GM12892 (cell line): ENCODE measurements at regions not wholly inside any gene's neighbourhood (a gene's known extent, or its start where the extent isn't known, plus 50 kb on each side); places are given as distances from the start of the nearest gene placed in this dataset.

Source experiments
- POLR2A ChIP-seq: IDR thresholded peaks from 2 replicates; pipeline ENCODE4 v1.6.1; 2011; ENCODE audit warnings: low read depth, low read length, control low read depth
- POLR2AphosphoS5 ChIP-seq: IDR thresholded peaks from 2 replicates; pipeline ENCODE4 v1.6.1; 2011; ENCODE audit warnings: low read depth, low read length, control low read depth

DNA sequence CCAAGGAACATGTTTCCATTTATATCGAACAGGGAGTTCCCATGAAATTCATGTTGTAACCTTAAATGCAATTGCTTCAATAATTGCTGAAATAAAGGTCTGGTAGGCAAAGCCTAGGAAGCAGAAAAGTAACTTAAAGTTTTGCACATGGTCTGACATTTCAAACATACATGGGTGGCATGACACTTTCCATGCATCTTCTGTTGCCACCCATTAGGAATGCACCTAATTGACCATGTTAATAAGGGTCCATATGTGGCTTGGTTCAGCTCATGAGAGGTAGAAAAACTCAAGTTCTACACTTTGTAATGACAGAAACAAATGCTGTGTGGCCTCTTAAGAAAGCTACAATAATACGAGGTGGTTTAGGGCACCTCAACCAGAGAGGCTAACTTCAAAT lies 72.0 kb upstream of the GORAB start:
- no peak for TF ChIP-seq POLR2AphosphoS5
- TF ChIP-seq POLR2A = no peak
